SK-N-SH (cell line): ENCODE measurements at regions not wholly inside any gene's neighbourhood (a gene's known extent, or its start where the extent isn't known, plus 50 kb on each side); places are given as distances from the start of the nearest gene placed in this dataset.

Experiments
- CTCF ChIA-PET: fragments of 300-600, 350-600 bp; formaldehyde crosslinking; extraction: SDS; loops from one replicate; lab custom pipeline; 2021; lab: Yijun Ruan, JAX
- POLR2A ChIA-PET: fragments of 350-600 bp; sonication (Branson Sonifier 250); formaldehyde crosslinking; extraction: SDS; loops from one replicate; lab custom pipeline; 2020; ENCODE audit warnings: antibody characterized with exemption, inconsistent platforms; lab: Yijun Ruan, JAX
- DNase-seq: peaks from one replicate; pipeline ENCODE4 v3.0.0; 2012
- H2AFZ ChIP-seq: fragments of 200-600 bp; sonication (generic); 2 replicates; pipeline ENCODE4 v1.8.1; 2016; ENCODE audit warnings: antibody characterized with exemption, mild to moderate bottlenecking, low read depth
- H3F3A ChIP-seq: fragments of 200-600 bp; sonication (generic); replicated peaks from 2 replicates; pipeline ENCODE3; 2016; ENCODE audit warnings: antibody characterized with exemption, mild to moderate bottlenecking; ENCODE audit not compliant: insufficient read depth
- H3K27ac ChIP-seq, 2 experiments: fragments of 200-500 bp in 1 of 2; fragments of 200-600 bp in 1 of 2; sonication (Bioruptor generic) in 1 of 2; sonication (generic), shearing (Covaris generic) in 1 of 2; 2 replicates each; pipeline versions ENCODE4 v1.5.1 to v1.6.1; 2014 to 2016; ENCODE audit warnings: low read depth in 2 of 2, inconsistent platforms in 1 of 2, low read length in 1 of 2, mild to moderate bottlenecking in 1 of 2, mixed read lengths in 1 of 2
- H3K27me3 ChIP-seq: fragments of 200-600 bp; sonication (generic), shearing (Covaris generic); 2 replicates; pipeline ENCODE4 v1.6.1; 2016; ENCODE audit warnings: mixed run types; ENCODE audit not compliant: insufficient read depth
- H3K36me3 ChIP-seq, 2 experiments: fragments of 200-500 bp in 1 of 2; fragments of 200-600 bp in 1 of 2; sonication (Bioruptor generic) in 1 of 2; sonication (generic) in 1 of 2; replicated peaks in 1 of 2; 2 replicates each; pipeline versions ENCODE3 to v1.5.1; 2014 to 2016; ENCODE audit warnings: low read length in 1 of 2, mild to moderate bottlenecking in 1 of 2; ENCODE audit not compliant: insufficient read depth in 2 of 2, control insufficient read depth in 1 of 2
- H3K4me1 ChIP-seq, 2 experiments: fragments of 200-500 bp in 1 of 2; fragments of 200-600 bp in 1 of 2; sonication (Bioruptor generic) in 1 of 2; sonication (generic), shearing (Covaris generic) in 1 of 2; 2 replicates each; pipeline versions ENCODE4 v1.5.1 to v1.6.1; 2014 to 2016; ENCODE audit warnings: low read depth in 1 of 2, low read length in 1 of 2, mixed run types in 1 of 2; ENCODE audit not compliant: insufficient read depth in 2 of 2, control insufficient read depth in 1 of 2
- H3K4me2 ChIP-seq: fragments of 200-600 bp; sonication (generic), shearing (Covaris generic); 2 replicates; pipeline ENCODE4 v1.6.1; 2017; ENCODE audit warnings: mixed run types
- H3K4me3 ChIP-seq, 2 experiments: fragments of 200-500 bp in 1 of 2; fragments of 200-600 bp in 1 of 2; sonication (Bioruptor generic) in 1 of 2; sonication (generic), shearing (Covaris generic) in 1 of 2; 2 replicates each; pipeline versions ENCODE4 v1.5.1 to v1.8.1; 2014 to 2016; ENCODE audit warnings: low read depth in 2 of 2, inconsistent platforms in 1 of 2, low read length in 1 of 2, mild to moderate bottlenecking in 1 of 2, mixed read lengths in 1 of 2, moderate library complexity in 1 of 2
- H3K79me2 ChIP-seq: fragments of 200-600 bp; sonication (generic); 2 replicates; pipeline ENCODE4 v1.8.1; 2017; ENCODE audit warnings: mild to moderate bottlenecking; ENCODE audit not compliant: insufficient read depth
- H3K9ac ChIP-seq: fragments of 200-600 bp; sonication (generic); 2 replicates; pipeline ENCODE4 v1.6.1; 2017; ENCODE audit warnings: mixed run types
- H3K9me2 ChIP-seq: fragments of 200-600 bp; sonication (generic); 2 replicates; pipeline ENCODE4 v1.6.1; 2017; ENCODE audit warnings: mixed run types
- H3K9me3 ChIP-seq: fragments of 200-600 bp; sonication (generic); 2 replicates; pipeline ENCODE4 v1.6.1; 2017; ENCODE audit warnings: mixed run types, mild to moderate bottlenecking, moderate library complexity
- H4K20me1 ChIP-seq: fragments of 200-600 bp; sonication (generic); 2 replicates; pipeline ENCODE4 v1.6.1; 2017; ENCODE audit warnings: mild to moderate bottlenecking, mixed run types; ENCODE audit not compliant: insufficient read depth
- CHD2 ChIP-seq: fragments of 150-350 bp; IDR thresholded peaks from 2 replicates; pipeline ENCODE4 v1.6.1; 2018; ENCODE audit warnings: low read length; ENCODE audit not compliant: partially characterized antibody
- ELF1 ChIP-seq: IDR thresholded peaks from 2 replicates; pipeline ENCODE4 v1.4.0; 2012
- FOXJ3 ChIP-seq: sonication (generic); formaldehyde crosslinking; IDR thresholded peaks from 2 replicates; pipeline ENCODE4 v1.5.1; 2020; ENCODE audit warnings: mild to moderate bottlenecking, missing genetic modification reagents
- GABPA ChIP-seq: IDR thresholded peaks from 2 replicates; pipeline ENCODE4 v1.4.0; 2012; ENCODE audit warnings: low read depth, mild to moderate bottlenecking
- GATA2 ChIP-seq: sonication (generic); formaldehyde crosslinking; IDR thresholded peaks from 2 replicates; pipeline ENCODE4 v1.5.0; 2020; ENCODE audit warnings: mild to moderate bottlenecking, missing genetic modification reagents
- IRF3 ChIP-seq: fragments of 150-350 bp; IDR thresholded peaks from 2 replicates; pipeline ENCODE4 v1.6.1; 2016; ENCODE audit warnings: mild to moderate bottlenecking, low read depth, low read length
- JUND ChIP-seq: IDR thresholded peaks from 2 replicates; pipeline ENCODE4 v1.4.0; 2012
- MAX ChIP-seq: IDR thresholded peaks from 2 replicates; pipeline ENCODE4 v1.4.0; 2012; ENCODE audit warnings: low read depth
- MEF2A ChIP-seq: IDR thresholded peaks from 2 replicates; pipeline ENCODE4 v1.4.0; 2012; ENCODE audit warnings: low read depth, borderline replicate concordance
- NFIC ChIP-seq: IDR thresholded peaks from 2 replicates; pipeline ENCODE4 v1.4.0; 2012; ENCODE audit warnings: borderline replicate concordance
- POLR2AphosphoS5 ChIP-seq: IDR thresholded peaks from 2 replicates; pipeline ENCODE4 v1.6.1; 2012; ENCODE audit warnings: low read depth, low read length
- RAD21 ChIP-seq: IDR thresholded peaks from 2 replicates; pipeline ENCODE4 v1.6.1; 2012; ENCODE audit warnings: mild to moderate bottlenecking, low read length
- RCOR1 ChIP-seq: fragments of 150-350 bp; IDR thresholded peaks from 2 replicates; pipeline ENCODE4 v1.6.1; 2017; ENCODE audit warnings: antibody characterized with exemption, low read length
- REST ChIP-seq: IDR thresholded peaks from 2 replicates; pipeline ENCODE4 v1.6.1; 2012; ENCODE audit warnings: mild to moderate bottlenecking, low read depth, low read length, moderate library complexity
- RXRA ChIP-seq: IDR thresholded peaks from 2 replicates; pipeline ENCODE4 v1.4.0; 2012; ENCODE audit warnings: low read depth, mild to moderate bottlenecking, borderline replicate concordance
- TEAD4 ChIP-seq: IDR thresholded peaks from 2 replicates; pipeline ENCODE4 v1.4.0; 2012; ENCODE audit warnings: mild to moderate bottlenecking, borderline replicate concordance; ENCODE audit not compliant: insufficient read depth
- USF1 ChIP-seq: IDR thresholded peaks from 2 replicates; pipeline ENCODE4 v1.4.0; 2012; ENCODE audit warnings: low read depth, borderline replicate concordance
- USF2 ChIP-seq: fragments of 150-350 bp; IDR thresholded peaks from 2 replicates; pipeline ENCODE4 v1.6.1; 2017; ENCODE audit warnings: antibody characterized with exemption, low read length, low read depth, borderline replicate concordance
- ZBTB33 ChIP-seq: IDR thresholded peaks from 2 replicates; pipeline ENCODE4 v1.4.0; 2012; ENCODE audit warnings: low read depth, borderline replicate concordance
- WGBS: methylation state at CpG from one replicate; pipeline ENCODE4 v1.1.6; 2017; ENCODE audit warnings: low lambda C conversion rate; 5-methylcytosine and 5-hydroxymethylcytosine counted together

- no peaks in the 10 kb centered on the region for H3F3A ChIP-seq
- DNase-seq, result no peak
- H3K4me1 ChIP-seq, result no peaks in the 10 kb centered on the region
- H3K27me3 ChIP-seq, result no peaks in the 10 kb centered on the region
- H3K9me2 ChIP-seq, result no peaks in the 10 kb centered on the region
- H3K4me3 ChIP-seq, result no peak overlapping the region
- no peak overlapping the region for H3K27ac ChIP-seq
- no peaks in the 10 kb centered on the region for H3K36me3 ChIP-seq
- POLR2A ChIA-PET, result no interaction called here
- H3K4me2 ChIP-seq, result no peak overlapping the region
- H3K9ac ChIP-seq, result no peak overlapping the region
- no peaks in the 10 kb centered on the region for H3K79me2 ChIP-seq
- CTCF ChIA-PET, result no interaction called here
- H3K9me3 ChIP-seq, result no peaks in the 10 kb centered on the region
- H4K20me1 ChIP-seq, result no peaks in the 10 kb centered on the region
- WGBS, result under 1% methylated on average over 7 of the region's 7 CpGs
- no peak overlapping the region for H2AFZ ChIP-seq
- TF ChIP-seq REST, result no peak
- no peak for TF ChIP-seq GATA2 (CRISPR knock-in tag)
- no peak for TF ChIP-seq MAX
- TF ChIP-seq JUND, result no peak
- TF ChIP-seq CHD2, result no peak
- TF ChIP-seq ELF1, result no peak
- TF ChIP-seq RXRA, result no peak
- TF ChIP-seq RCOR1, result no peak
- no peak for TF ChIP-seq USF1
- TF ChIP-seq USF2, result no peak
- no peak for TF ChIP-seq POLR2AphosphoS5
- no peak for TF ChIP-seq FOXJ3 (CRISPR knock-in tag)
- no peak for TF ChIP-seq RAD21
- TF ChIP-seq TEAD4, result no peak
- no peak for TF ChIP-seq NFIC
- TF ChIP-seq MEF2A, result no peak
- no peak for TF ChIP-seq ZBTB33
- TF ChIP-seq GABPA, result no peak
- TF ChIP-seq IRF3, result no peak
These were observed 533.9 kb downstream of the IRX1 start for GRCh38 chr5:4129523-4129922.
